ENCODE measurements at regions not wholly inside any gene's neighbourhood (a gene's known extent, or its start where the extent isn't known, plus 50 kb on each side); places are given as distances from the start of the nearest gene placed in this dataset.

- BruUV-seq (replicated peaks), result no TSS peak
- intact Hi-C loops (cut with micrococcal nuclease; ENCODE audit: unreplicated experiment), result no loop called here
- TF ChIP-seq CTCF (IDR thresholded peaks at IDR 0.05; ENCODE audit: unreplicated experiment), result no peak
- Mint-ChIP-seq H3K9me3 (ENCODE audit: low read depth, unreplicated experiment) (no peaks in the 10 kb centered on the region), H3K36me3 (ENCODE audit: insufficient read depth, unreplicated experiment) (no peaks in the 10 kb centered on the region), H3K4me1 (ENCODE audit: low read depth, unreplicated experiment) (no peaks in the 10 kb centered on the region), H3K27ac (ENCODE audit: unreplicated experiment) (no peak overlapping the region), H3K27me3 (ENCODE audit: unreplicated experiment) (no peaks in the 10 kb centered on the region), H3K4me3 (ENCODE audit: low read depth, unreplicated experiment) (no peak overlapping the region)
- DNase-seq, result no peak
- CTCF ChIA-PET, result no interaction called here
These were observed 219.6 kb upstream of the DIAPH2 start for GRCh38 chrX:96464880-96465558.

- Mint-ChIP-seq H3K36me3 (ENCODE audit: insufficient read depth, unreplicated experiment) (no peaks in the 10 kb centered on the region), H3K4me3 (ENCODE audit: low read depth, unreplicated experiment) (no peak overlapping the region), H3K27ac (ENCODE audit: unreplicated experiment) (peak overlapping the region; percentile 66), H3K9me3 (ENCODE audit: low read depth, unreplicated experiment) (no peaks in the 10 kb centered on the region), H3K27me3 (ENCODE audit: unreplicated experiment) (no peaks in the 10 kb centered on the region), H3K4me1 (ENCODE audit: low read depth, unreplicated experiment) (peaks cover 15% of the 10 kb centered on the region)
- no TSS peak for BruUV-seq (replicated peaks)
- DNase-seq, result peak; percentile 12
- CTCF ChIA-PET, result no interaction called here
- intact Hi-C loops (cut with micrococcal nuclease; ENCODE audit: unreplicated experiment), result no loop called here
- no peak for TF ChIP-seq CTCF (IDR thresholded peaks at IDR 0.05; ENCODE audit: unreplicated experiment)
These were observed 210.5 kb upstream of the DIAPH2 start for GRCh38 chrX:96474029-96474740.

- CTCF ChIA-PET, result no interaction called here
- no peak for DNase-seq
- Mint-ChIP-seq H3K36me3 (ENCODE audit: insufficient read depth, unreplicated experiment) (no peaks in the 10 kb centered on the region), H3K4me3 (ENCODE audit: low read depth, unreplicated experiment) (no peak overlapping the region), H3K9me3 (ENCODE audit: low read depth, unreplicated experiment) (no peaks in the 10 kb centered on the region), H3K27me3 (ENCODE audit: unreplicated experiment) (no peaks in the 10 kb centered on the region), H3K27ac (ENCODE audit: unreplicated experiment) (peak overlapping the region; percentile 66), H3K4me1 (ENCODE audit: low read depth, unreplicated experiment) (peaks cover 15% of the 10 kb centered on the region)
- no peak for TF ChIP-seq CTCF (IDR thresholded peaks at IDR 0.05; ENCODE audit: unreplicated experiment)
- no TSS peak for BruUV-seq (replicated peaks)
- intact Hi-C loops (cut with micrococcal nuclease; ENCODE audit: unreplicated experiment), result no loop called here
These were observed 209.9 kb upstream of the DIAPH2 start for GRCh38 chrX:96474741-96475125.

GRCh38 chrX:96480081-96480480, 204.6 kb upstream of the DIAPH2 start:
- Mint-ChIP-seq H3K9me3 (ENCODE audit: low read depth, unreplicated experiment) (peaks cover 3% of the 10 kb centered on the region), H3K4me3 (ENCODE audit: low read depth, unreplicated experiment) (no peak overlapping the region), H3K36me3 (ENCODE audit: insufficient read depth, unreplicated experiment) (no peaks in the 10 kb centered on the region), H3K27ac (ENCODE audit: unreplicated experiment) (no peak overlapping the region), H3K4me1 (ENCODE audit: low read depth, unreplicated experiment) (peaks cover 11% of the 10 kb centered on the region), H3K27me3 (ENCODE audit: unreplicated experiment) (no peaks in the 10 kb centered on the region)
- no peak for DNase-seq
- intact Hi-C loops (cut with micrococcal nuclease; ENCODE audit: unreplicated experiment), result no loop called here
- no peak for TF ChIP-seq CTCF (IDR thresholded peaks at IDR 0.05; ENCODE audit: unreplicated experiment)
- no TSS peak for BruUV-seq (replicated peaks)
- CTCF ChIA-PET, result no interaction called here
